ENCODE measurements at regions not wholly inside any gene's neighbourhood (a gene's known extent, or its start where the extent isn't known, plus 50 kb on each side); places are given as distances from the start of the nearest gene placed in this dataset.

GRCh38 chr6:68238097-68238601 is 396.9 kb upstream of the ADGRB3 start:
- Histone ChIP-seq H3K27me3 (ENCODE audit: insufficient read depth in 3 of 3, low read length in 2 of 3) (no peaks in the 10 kb centered on the region), H3K9me3 (no peaks in the 10 kb centered on the region), H3K4me1 (no peaks in the 10 kb centered on the region), H3K4me3 (no peak overlapping the region), H3K27ac (no peak overlapping the region), H3K36me3 (ENCODE audit: insufficient read depth in 1 of 2, low read depth in 1 of 2) (no peaks in the 10 kb centered on the region)
- WGBS, 3 donors = 29 to 41% (median 31%) methylated on average over 1 of the region's 1 CpG
- TF ChIP-seq, protein P1, sequence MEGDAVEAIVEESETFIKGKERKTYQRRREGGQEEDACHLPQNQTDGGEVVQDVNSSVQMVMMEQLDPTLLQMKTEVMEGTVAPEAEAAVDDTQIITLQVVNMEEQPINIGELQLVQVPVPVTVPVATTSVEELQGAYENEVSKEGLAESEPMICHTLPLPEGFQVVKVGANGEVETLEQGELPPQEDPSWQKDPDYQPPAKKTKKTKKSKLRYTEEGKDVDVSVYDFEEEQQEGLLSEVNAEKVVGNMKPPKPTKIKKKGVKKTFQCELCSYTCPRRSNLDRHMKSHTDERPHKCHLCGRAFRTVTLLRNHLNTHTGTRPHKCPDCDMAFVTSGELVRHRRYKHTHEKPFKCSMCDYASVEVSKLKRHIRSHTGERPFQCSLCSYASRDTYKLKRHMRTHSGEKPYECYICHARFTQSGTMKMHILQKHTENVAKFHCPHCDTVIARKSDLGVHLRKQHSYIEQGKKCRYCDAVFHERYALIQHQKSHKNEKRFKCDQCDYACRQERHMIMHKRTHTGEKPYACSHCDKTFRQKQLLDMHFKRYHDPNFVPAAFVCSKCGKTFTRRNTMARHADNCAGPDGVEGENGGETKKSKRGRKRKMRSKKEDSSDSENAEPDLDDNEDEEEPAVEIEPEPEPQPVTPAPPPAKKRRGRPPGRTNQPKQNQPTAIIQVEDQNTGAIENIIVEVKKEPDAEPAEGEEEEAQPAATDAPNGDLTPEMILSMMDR (IDR thresholded peaks at IDR 0.05) = no peak
- ATAC-seq (no peak), DNase-seq (no peak)
- intact Hi-C loops (cut with DNase I) = no loop called here

DNA sequence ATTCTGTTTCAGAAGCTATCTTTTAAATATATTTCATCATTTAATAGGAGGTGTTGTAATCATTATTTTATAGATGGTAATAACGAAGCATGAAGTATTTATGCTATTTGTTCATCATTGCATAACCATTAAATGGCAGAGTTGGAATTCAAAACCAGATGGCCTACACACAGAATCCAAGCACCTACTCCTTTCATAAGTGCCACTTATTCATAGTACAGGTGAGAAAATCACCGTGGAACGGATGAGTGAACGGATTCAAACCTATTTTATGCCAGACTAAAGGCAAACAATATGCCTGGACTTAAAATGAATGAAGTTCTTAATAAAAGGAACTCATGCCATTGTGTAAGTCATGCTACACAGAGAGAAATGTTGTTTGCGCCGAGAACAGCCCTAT is 397.9 kb upstream of the ADGRB3 start:
- H3K27ac ChIP-seq = no peak overlapping the region
- no peak for ATAC-seq
- TF ChIP-seq, protein P1 (IDR thresholded peaks at IDR 0.05) = no peak
- H3K27me3 ChIP-seq (ENCODE audit: insufficient read depth in 3 of 3, low read length in 2 of 3) = no peaks in the 10 kb centered on the region
- H3K4me1 ChIP-seq = no peaks in the 10 kb centered on the region
- no peaks in the 10 kb centered on the region for H3K9me3 ChIP-seq
- intact Hi-C loops (cut with DNase I) = no loop called here
- H3K36me3 ChIP-seq (ENCODE audit: insufficient read depth in 1 of 2, low read depth in 1 of 2) = no peaks in the 10 kb centered on the region
- 70 to 93% (median 92%) methylated on average over 6 of the region's 6 CpGs for WGBS, 3 donors
- H3K4me3 ChIP-seq = no peak overlapping the region
- DNase-seq = no peak

DNA sequence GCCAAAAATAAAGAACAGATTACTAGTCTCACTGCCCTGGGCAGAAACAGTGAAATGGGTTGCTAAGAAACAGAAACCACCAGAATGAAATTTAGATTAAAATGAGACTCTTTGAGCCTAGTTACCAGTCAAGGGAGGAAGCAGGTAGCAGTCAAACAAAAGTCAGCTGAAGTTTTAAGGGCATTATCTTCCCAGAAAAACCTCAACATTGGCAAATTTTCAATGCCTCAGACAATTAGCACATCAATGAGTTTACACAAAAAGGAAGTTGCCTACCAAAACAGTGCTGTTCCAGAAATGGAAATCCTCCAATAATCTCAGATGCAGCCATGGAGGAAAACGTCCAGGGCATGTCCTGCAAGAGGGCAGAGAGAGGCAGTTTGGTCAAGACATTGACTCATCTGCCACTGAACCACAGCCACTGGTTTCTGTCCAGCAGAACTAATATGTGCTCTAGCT is 399.7 kb upstream of the ADGRB3 start:
- H3K36me3 ChIP-seq (ENCODE audit: insufficient read depth in 1 of 2, low read depth in 1 of 2) = no peaks in the 10 kb centered on the region
- ATAC-seq (no peak), DNase-seq (no peak)
- intact Hi-C loops (cut with DNase I) = no loop called here
- WGBS, 3 donors = 19 to 25% (median 23%) methylated on average over 1 of the region's 1 CpG
- no peak overlapping the region for H3K27ac ChIP-seq
- no peaks in the 10 kb centered on the region for H3K4me1 ChIP-seq
- no peaks in the 10 kb centered on the region for H3K9me3 ChIP-seq
- H3K27me3 ChIP-seq (ENCODE audit: insufficient read depth in 3 of 3, low read length in 2 of 3) = no peaks in the 10 kb centered on the region
- TF ChIP-seq, protein P1 (IDR thresholded peaks at IDR 0.05) = no peak
- H3K4me3 ChIP-seq = no peak overlapping the region

- no peak overlapping the region for H3K27ac ChIP-seq
- TF ChIP-seq, protein P1 (IDR thresholded peaks at IDR 0.05) = no peak
- 74 to 94% (median 90%) methylated on average over 2 of the region's 2 CpGs for WGBS, 3 donors
- intact Hi-C loops (cut with DNase I) = no loop called here
- H3K36me3 ChIP-seq (ENCODE audit: insufficient read depth in 1 of 2, low read depth in 1 of 2) = no peaks in the 10 kb centered on the region
- H3K27me3 ChIP-seq (ENCODE audit: insufficient read depth in 3 of 3, low read length in 2 of 3) = no peaks in the 10 kb centered on the region
- H3K4me3 ChIP-seq = no peak overlapping the region
- no peak for DNase-seq
- H3K4me1 ChIP-seq = no peaks in the 10 kb centered on the region
- H3K9me3 ChIP-seq = no peaks in the 10 kb centered on the region
- ATAC-seq = no peak
Observed at GRCh38 chr6:68233623-68234022, 401.5 kb upstream of the ADGRB3 start.

GRCh38 chr6:68229566-68229965 is 405.5 kb upstream of the ADGRB3 start:
- TF ChIP-seq, protein P1 (IDR thresholded peaks at IDR 0.05) = no peak
- H3K27ac ChIP-seq = no peak overlapping the region
- no peaks in the 10 kb centered on the region for H3K36me3 ChIP-seq (ENCODE audit: insufficient read depth in 1 of 2, low read depth in 1 of 2)
- H3K9me3 ChIP-seq = no peaks in the 10 kb centered on the region
- WGBS, 3 donors = 63 to 87% (median 67%) methylated on average over 1 of the region's 1 CpG
- H3K4me3 ChIP-seq = no peak overlapping the region
- H3K27me3 ChIP-seq (ENCODE audit: insufficient read depth in 3 of 3, low read length in 2 of 3) = no peaks in the 10 kb centered on the region
- DNase-seq (no peak), ATAC-seq (no peak)
- H3K4me1 ChIP-seq = no peaks in the 10 kb centered on the region
- intact Hi-C loops (cut with DNase I) = no loop called here
